ENCODE measurements at regions not wholly inside any gene's neighbourhood (a gene's known extent, or its start where the extent isn't known, plus 50 kb on each side); places are given as distances from the start of the nearest gene placed in this dataset.
"Not testable (repeated sequence)": the region's sequence is repeated elsewhere in the genome, so short reads cannot be mapped to it uniquely, and the experiment has no call there.

GRCh38 chr3:182136008-182136910 lies 424.5 kb downstream of the SOX2 start:
- no peak for DNase-seq (ENCODE audit: low spot score)

DNA sequence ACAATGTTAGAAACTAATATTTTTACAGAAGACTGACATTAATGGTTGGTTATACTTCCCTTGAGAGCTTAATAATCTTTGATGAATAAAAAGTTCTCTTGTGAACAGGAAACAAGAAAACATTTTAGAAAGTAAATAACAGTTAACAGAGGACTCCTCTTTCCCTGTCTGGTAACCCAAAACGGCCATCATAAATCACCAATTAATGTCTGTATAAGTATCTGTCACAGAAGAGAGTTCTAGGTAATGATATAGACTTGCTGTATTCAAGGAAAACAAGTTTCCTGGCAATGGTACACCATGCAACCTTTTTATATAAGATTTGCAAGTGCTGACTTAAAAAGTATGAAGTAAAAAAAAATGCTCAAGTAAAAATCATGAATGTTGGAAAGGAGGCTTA lies 426.7 kb downstream of the SOX2 start:
- no peak for DNase-seq (ENCODE audit: low spot score)

- no peak for DNase-seq (ENCODE audit: low spot score)
Measured at GRCh38 chr3:182139627-182140357, 428.1 kb downstream of the SOX2 start.

GRCh38 chr3:182142928-182143327 lies 431.2 kb downstream of the SOX2 start:
- no peak for DNase-seq (ENCODE audit: low spot score)

DNA sequence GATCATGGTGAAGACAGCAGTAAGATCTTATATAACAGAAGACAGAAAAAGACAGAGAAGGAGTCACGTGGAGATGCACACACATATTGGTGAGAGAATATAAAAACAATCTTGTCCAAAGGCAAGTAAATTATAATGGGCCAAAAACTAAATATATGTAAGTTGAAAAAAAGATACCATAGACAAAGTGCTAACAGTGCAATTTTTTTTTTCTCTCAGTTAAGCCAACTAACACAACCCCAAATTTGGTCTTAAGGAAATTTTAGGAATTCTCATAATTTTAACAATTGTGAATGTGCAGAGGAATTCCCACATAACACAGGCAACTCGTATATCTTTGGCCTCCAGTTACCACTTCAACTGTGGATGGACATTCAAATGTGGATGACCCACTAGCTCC lies 432.2 kb downstream of the SOX2 start:
- no peak for DNase-seq (ENCODE audit: low spot score)

DNA sequence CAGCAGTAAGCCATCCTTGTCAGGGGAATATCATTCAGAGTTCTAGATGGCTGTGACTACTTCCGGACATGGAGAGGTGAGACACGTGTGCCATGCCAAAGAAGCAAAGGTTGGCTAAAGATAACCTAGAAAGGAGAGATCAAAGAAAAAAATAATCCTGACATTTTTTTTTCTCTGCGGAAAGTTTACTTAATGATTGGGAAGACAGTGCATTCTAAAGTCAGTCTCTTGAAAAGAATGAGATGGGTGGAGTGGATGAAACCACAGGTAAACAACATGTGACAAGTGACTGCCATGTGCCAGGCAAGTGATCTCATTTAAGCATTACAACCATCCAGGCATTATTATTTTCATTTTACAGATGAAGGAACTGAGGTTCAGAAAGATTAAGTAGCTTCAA lies 436.6 kb downstream of the SOX2 start:
- DNase-seq (ENCODE audit: low spot score), result no peak

DNA sequence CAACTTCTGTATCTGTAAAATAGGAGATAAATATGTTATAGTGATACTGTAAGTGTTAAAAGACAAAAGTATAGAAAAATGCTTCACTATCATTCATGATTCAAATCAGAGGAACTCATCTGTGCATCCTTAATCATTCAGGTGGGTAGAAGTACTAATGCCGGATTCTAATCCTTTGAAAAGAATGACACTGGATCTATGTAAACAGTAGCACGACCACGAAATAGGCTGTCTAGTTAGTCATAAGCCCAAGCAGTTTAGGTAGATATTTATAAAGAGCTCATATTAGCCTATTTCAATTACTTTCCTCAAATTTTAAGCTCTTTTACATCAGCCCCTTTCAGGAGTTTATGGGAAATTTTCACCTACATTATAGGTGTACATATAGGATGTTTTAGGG lies 437.9 kb downstream of the SOX2 start:
- no peak for DNase-seq (ENCODE audit: low spot score)

DNA sequence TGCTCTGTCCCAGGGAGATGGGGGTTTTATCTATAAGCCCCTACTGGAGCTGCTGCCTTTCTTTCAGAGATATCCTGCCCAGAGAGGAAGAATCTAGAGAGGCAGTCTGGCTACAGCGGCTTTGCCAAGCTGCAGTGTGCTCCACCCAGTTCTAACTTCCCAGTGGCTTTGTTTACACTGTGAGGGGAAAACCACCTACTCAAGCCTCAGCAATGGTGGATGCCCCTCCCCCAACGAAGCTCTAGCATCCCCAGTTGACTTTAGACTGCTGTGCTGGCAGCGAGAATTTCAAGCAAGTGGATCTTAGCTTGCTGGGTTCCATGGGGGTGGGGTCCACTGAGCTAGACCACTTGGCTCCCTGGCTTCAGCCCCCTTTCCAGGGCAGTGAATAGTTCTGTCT lies 444.6 kb downstream of the SOX2 start:
- DNase-seq (ENCODE audit: low spot score), result not testable (repeated sequence)

DNA sequence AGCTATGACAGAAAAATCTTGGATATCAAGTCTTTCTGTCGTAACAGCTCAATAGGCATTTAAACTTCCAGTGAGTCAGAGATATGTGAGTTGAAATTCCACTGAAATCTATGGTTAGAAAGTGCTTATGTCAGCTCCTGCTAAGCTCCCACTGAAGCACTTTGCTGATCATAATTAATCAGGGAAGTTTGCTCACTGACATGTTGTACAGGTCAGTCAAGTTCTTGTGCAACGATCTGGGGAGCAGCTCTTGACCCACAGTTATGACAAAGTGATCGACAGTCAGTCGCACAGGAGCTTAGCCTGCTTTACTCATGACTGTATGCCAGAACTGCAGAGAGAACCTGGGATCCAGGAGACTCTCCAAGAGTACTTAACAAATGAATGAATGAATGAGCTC lies 453.5 kb downstream of the SOX2 start:
- DNase-seq (ENCODE audit: low spot score), result no peak

DNA sequence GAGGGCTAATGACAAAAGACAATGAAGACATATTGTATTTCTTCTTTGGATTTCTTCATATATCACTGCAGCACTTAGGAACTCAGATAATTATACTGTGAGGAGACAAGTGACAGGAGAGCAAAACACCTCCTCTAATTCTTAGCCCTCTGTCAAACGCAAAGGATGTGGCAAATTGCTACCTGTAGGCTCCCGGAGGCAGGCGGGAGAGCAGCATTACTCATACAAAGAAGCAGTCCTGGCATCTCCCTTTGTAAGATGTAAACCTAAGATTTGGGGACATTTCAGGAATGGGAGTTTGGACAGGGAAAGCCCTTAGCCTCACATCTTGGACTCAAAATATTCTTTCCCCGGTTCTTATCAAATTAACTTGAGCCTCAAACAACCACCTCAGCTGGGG lies 460.8 kb downstream of the SOX2 start:
- no peak for DNase-seq (ENCODE audit: low spot score)

GRCh38 chr3:182178488-182179200 lies 466.9 kb downstream of the SOX2 start:
- DNase-seq (ENCODE audit: low spot score), result no peak

- DNase-seq (ENCODE audit: low spot score), result no peak
Measured at GRCh38 chr3:182179631-182180030, 467.9 kb downstream of the SOX2 start.

GRCh38 chr3:182180654-182181385 lies 469.1 kb downstream of the SOX2 start:
- DNase-seq (ENCODE audit: low spot score), result no peak

GRCh38 chr3:182182531-182182968 lies 470.8 kb downstream of the SOX2 start:
- DNase-seq (ENCODE audit: low spot score), result no peak

DNA sequence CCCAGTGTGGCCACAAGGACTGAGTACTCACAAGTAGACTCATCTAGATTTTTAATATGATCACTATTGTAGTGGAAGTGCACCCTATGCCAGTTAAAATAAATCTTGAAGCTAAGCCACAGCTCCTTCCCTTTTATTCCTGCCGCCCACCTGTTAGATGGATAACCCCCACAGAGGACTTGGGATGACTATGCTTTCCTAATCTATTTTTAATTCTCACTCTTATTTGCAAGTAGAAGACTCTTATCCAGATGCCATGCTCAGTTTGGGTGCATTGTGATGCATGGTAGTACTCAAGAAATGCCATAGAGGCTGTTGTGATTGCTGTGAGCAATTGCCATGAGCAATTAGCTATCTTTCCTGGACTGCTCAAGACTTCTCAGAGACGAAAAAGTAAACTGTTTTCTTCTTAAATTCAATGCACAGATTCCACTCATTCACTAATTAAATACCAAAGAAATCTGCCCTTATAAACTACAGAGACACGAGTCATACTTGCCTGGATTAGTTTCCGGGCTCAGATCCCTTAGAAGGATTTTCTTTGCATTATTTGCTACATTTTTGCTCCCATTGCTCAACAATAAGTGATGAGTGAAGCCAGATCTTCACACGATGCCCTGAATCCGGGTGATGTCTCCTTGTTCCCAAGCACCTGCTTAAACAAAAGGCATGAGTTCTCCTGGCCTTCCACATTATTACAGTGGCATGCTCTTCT lies 472.1 kb downstream of the SOX2 start:
- DNase-seq (ENCODE audit: low spot score), result no peak

DNA sequence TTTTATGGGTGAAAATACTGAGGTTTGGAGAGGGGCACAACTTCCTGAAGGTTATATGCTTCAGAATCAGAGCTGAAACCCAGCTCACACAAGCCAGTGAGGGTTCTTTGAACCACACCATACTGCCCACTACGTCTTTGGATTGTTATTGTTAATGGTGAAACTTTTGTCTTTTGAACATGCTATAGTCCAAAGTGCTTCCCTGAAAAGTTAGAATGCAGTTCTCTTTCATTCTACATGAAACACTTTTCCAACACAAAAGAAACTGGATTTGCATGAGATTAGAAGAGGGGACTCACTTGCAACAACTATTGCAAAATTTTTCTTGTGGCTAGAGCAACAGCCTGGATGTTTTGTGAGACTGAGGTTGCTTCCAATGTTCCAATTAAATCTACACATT lies 473.6 kb downstream of the SOX2 start:
- no peak for DNase-seq (ENCODE audit: low spot score)

GRCh38 chr3:182190056-182190455 lies 478.3 kb downstream of the SOX2 start:
- DNase-seq (ENCODE audit: low spot score), result no peak

DNA sequence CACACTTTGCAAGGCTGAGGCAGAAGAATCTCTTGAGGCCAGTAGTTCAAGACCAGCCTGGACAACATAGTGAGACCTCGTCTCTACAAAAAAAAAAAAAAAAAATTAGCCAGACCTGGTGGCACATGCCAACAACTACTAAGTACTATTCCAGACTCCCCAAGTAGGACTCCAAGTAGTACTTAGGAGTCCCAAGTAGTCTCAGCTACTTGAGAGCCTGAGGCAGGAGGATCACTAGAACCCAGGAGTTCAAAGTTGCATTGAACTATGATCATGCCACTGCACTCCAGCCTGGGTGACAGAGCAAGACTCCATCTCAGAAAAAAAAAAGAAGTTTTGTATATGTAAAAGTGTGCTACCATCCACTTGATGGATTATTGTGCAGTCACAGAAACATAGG lies 486.6 kb downstream of the SOX2 start:
- DNase-seq (ENCODE audit: low spot score), result no peak

- DNase-seq (ENCODE audit: low spot score), result no peak
Measured at GRCh38 chr3:182201456-182202168, 489.9 kb downstream of the SOX2 start.

GRCh38 chr3:182212479-182213076 lies 500.9 kb downstream of the SOX2 start:
- DNase-seq (ENCODE audit: low spot score), result no peak

Data from hepatic stellate cell (primary cell).